Breast epithelium (tissue), 3 donors: ENCODE measurements at regions not wholly inside any gene's neighbourhood (a gene's known extent, or its start where the extent isn't known, plus 50 kb on each side); places are given as distances from the start of the nearest gene placed in this dataset.

Experiments used
- POLR2A ChIP-seq: fragments of 450-650 bp; IDR thresholded peaks from one replicate; pipeline ENCODE4 v1.6.1; 2016; ENCODE audit warnings: antibody characterized with exemption, mild to moderate bottlenecking, moderate library complexity
- POLR2AphosphoS5 ChIP-seq, 3 donors: sonication (generic); formaldehyde crosslinking; IDR thresholded peaks; one replicate each; pipeline ENCODE4 v1.6.1; 2017; ENCODE audit warnings: antibody characterized with exemption in 3 of 3
- TF ChIP-seq, protein P1 (sequence below), 3 donors: fragments of 450-650 bp; IDR thresholded peaks; one replicate each; pipeline ENCODE4 v1.5.1; 2016 to 2017; ENCODE audit warnings: antibody characterized with exemption in 3 of 3, mild to moderate bottlenecking in 3 of 3, moderate library complexity in 3 of 3

DNA sequence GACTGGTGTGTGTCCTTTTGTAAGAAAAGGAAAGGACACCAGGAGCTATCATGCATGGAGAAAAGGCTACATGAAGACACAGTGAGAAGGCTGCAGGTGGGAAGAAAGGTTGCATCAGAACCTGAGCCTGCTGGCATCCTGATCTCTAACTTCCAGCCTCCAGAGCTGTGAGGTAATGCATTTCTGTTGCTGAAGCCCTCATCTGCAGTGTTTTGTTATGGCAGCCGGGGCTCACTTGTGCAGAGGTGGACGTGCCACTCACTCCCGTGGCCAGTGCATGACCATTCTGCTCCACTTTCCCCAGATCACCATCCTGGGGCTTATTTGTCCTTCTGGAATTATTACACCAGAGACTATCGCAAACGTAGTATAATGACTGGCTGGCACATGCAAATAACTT lies 155.3 kb downstream of the IRS2 start:
- TF ChIP-seq, protein P1, sequence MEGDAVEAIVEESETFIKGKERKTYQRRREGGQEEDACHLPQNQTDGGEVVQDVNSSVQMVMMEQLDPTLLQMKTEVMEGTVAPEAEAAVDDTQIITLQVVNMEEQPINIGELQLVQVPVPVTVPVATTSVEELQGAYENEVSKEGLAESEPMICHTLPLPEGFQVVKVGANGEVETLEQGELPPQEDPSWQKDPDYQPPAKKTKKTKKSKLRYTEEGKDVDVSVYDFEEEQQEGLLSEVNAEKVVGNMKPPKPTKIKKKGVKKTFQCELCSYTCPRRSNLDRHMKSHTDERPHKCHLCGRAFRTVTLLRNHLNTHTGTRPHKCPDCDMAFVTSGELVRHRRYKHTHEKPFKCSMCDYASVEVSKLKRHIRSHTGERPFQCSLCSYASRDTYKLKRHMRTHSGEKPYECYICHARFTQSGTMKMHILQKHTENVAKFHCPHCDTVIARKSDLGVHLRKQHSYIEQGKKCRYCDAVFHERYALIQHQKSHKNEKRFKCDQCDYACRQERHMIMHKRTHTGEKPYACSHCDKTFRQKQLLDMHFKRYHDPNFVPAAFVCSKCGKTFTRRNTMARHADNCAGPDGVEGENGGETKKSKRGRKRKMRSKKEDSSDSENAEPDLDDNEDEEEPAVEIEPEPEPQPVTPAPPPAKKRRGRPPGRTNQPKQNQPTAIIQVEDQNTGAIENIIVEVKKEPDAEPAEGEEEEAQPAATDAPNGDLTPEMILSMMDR (IDR thresholded peaks at IDR 0.05) = no peak
- TF ChIP-seq POLR2A (no peak), POLR2AphosphoS5 (IDR thresholded peaks at IDR 0.05) (no peak)
